HCT116 (cell line): ENCODE measurements at regions not wholly inside any gene's neighbourhood (a gene's known extent, or its start where the extent isn't known, plus 50 kb on each side); places are given as distances from the start of the nearest gene placed in this dataset.

ENCODE experiments used
- ATAC-seq: fragments of 200-7000 bp; cut with Tn5 transposase; 2 replicates; pipeline ENCODE4 v1.9.1; 2020; ENCODE audit warnings: mild to moderate bottlenecking, moderate library complexity
- BruUV-seq: library from RNA; stranded (reverse); fragments of 400-500 nt; replicated peaks from 2 replicates; lab custom pipeline; 2021; lab: Mats Ljungman, UMichigan
- CTCF ChIA-PET: fragments of 300-600 bp; sonication (Branson Sonifier 250); formaldehyde crosslinking; loops from one replicate; lab custom pipeline; 2021; ENCODE audit warnings: antibody characterized with exemption; lab: Charles Lee
- POLR2A ChIA-PET: fragments of 300-600, 350-600 bp; sonication (Branson Sonifier 250); formaldehyde crosslinking; loops from one replicate; lab custom pipeline; 2021; ENCODE audit warnings: antibody characterized with exemption; lab: Charles Lee
- RAD21 ChIA-PET, 2 experiments: fragments of 300-600 bp; sonication (Branson Sonifier 250); formaldehyde crosslinking; loops; one replicate each; lab custom pipeline; 2023; ENCODE audit warnings: low total read pairs in 2 of 2; ENCODE audit not compliant: uncharacterized antibody in 2 of 2, unreplicated experiment in 2 of 2, low non-redundant PET in 1 of 2; lab: Charles Lee
- DNase-seq: peaks from one replicate; pipeline ENCODE4 v3.0.0-alpha.2; 2010; ENCODE audit warnings: low read depth, low spot score
- H2AFZ ChIP-seq: fragments of 200-600 bp; shearing (Covaris generic), sonication (generic); 2 replicates; pipeline ENCODE4 v1.6.1; 2017; ENCODE audit warnings: low read depth, mixed run types, mixed read lengths, antibody characterized with exemption, low read length; ENCODE audit not compliant: poor library complexity, severe bottlenecking
- H3K27ac ChIP-seq: 2 replicates; pipeline ENCODE4 v1.5.1; 2012; ENCODE audit warnings: low read depth, low read length
- H3K27me3 ChIP-seq: fragments of 200-600 bp; sonication (generic); 2 replicates; pipeline ENCODE4 v1.6.1; 2016; ENCODE audit warnings: mixed run types, low read length, mixed read lengths; ENCODE audit not compliant: insufficient read depth
- H3K36me3 ChIP-seq, 2 experiments: fragments of 200-500 bp in 1 of 2; fragments of 200-600 bp in 1 of 2; sonication (Bioruptor generic) in 1 of 2; sonication (generic) in 1 of 2; 2 replicates each; pipeline versions ENCODE4 v1.5.1 to v1.6.1; 2014 to 2016; ENCODE audit warnings: low read length in 2 of 2, inconsistent platforms in 1 of 2, mixed read lengths in 1 of 2, mixed run types in 1 of 2; ENCODE audit not compliant: insufficient read depth in 2 of 2, control insufficient read depth in 1 of 2
- H3K4me1 ChIP-seq, 2 experiments: fragments of 200-600 bp in 1 of 2; sonication (generic) in 1 of 2; 2 replicates each; pipeline versions ENCODE4 v1.5.1 to v1.6.1; 2012 to 2017; ENCODE audit warnings: low read length in 2 of 2, inconsistent platforms in 1 of 2, mild to moderate bottlenecking in 1 of 2, mixed read lengths in 1 of 2, mixed run types in 1 of 2, moderate library complexity in 1 of 2; ENCODE audit not compliant: insufficient read depth in 2 of 2, control insufficient read depth in 1 of 2
- H3K4me2 ChIP-seq: fragments of 200-600 bp; sonication (generic); 2 replicates; pipeline ENCODE4 v1.6.1; 2017; ENCODE audit warnings: mixed run types, low read length, mixed read lengths
- H3K4me3 ChIP-seq, 2 experiments: fragments of 200-600 bp in 1 of 2; sonication (generic) in 1 of 2; replicated peaks in 1 of 2; 2 replicates each; pipeline ENCODE4 v1.5.1; 2011 to 2016; ENCODE audit warnings: low read length in 2 of 2, control low read depth in 1 of 2, low read depth in 1 of 2, mild to moderate bottlenecking in 1 of 2, mixed read lengths in 1 of 2, mixed run types in 1 of 2
- H3K79me2 ChIP-seq: fragments of 200-600 bp; sonication (generic); 2 replicates; pipeline ENCODE4 v1.6.1; 2017; ENCODE audit warnings: mild to moderate bottlenecking, mixed run types, low read length, moderate library complexity, mixed read lengths; ENCODE audit not compliant: insufficient read depth
- H3K9ac ChIP-seq: fragments of 200-600 bp; sonication (generic); 2 replicates; pipeline ENCODE4 v1.6.1; 2016; ENCODE audit warnings: low read length, mixed read lengths
- H3K9me2 ChIP-seq: fragments of 200-600 bp; sonication (generic), shearing (Covaris generic); 2 replicates; pipeline ENCODE4 v1.6.1; 2017; ENCODE audit warnings: mixed run types, mild to moderate bottlenecking, moderate library complexity; ENCODE audit not compliant: insufficient read depth
- H3K9me3 ChIP-seq, 2 experiments: fragments of 200-500 bp in 1 of 2; fragments of 200-600 bp in 1 of 2; sonication (Bioruptor generic) in 1 of 2; sonication (generic) in 1 of 2; 2 replicates each; pipeline ENCODE4 v1.6.1; 2014 to 2017; ENCODE audit warnings: low read length in 2 of 2, mixed read lengths in 2 of 2, inconsistent platforms in 1 of 2, low read depth in 1 of 2, mild to moderate bottlenecking in 1 of 2, mixed run types in 1 of 2, moderate library complexity in 1 of 2; ENCODE audit not compliant: control insufficient read depth in 1 of 2, insufficient read depth in 1 of 2
- H4K20me1 ChIP-seq: fragments of 200-600 bp; sonication (generic), shearing (Covaris generic); 2 replicates; pipeline ENCODE4 v1.6.1; 2017; ENCODE audit warnings: mixed run types, mild to moderate bottlenecking, moderate library complexity; ENCODE audit not compliant: insufficient read depth
- CBX3 ChIP-seq: IDR thresholded peaks from 2 replicates; pipeline ENCODE4 v1.6.1; 2012; ENCODE audit warnings: low read depth
- CEBPB ChIP-seq: IDR thresholded peaks from 2 replicates; pipeline ENCODE4 v1.6.1; 2012; ENCODE audit warnings: low read depth
- EZH2 ChIP-seq: fragments of 200-600 bp; sonication (generic); IDR thresholded peaks from 2 replicates; pipeline ENCODE4 v1.6.1; 2017; ENCODE audit warnings: antibody characterized with exemption, mixed run types
- EZH2phosphoT487 ChIP-seq: fragments of 200-600 bp; IDR thresholded peaks from 2 replicates; pipeline ENCODE4 v1.6.1; 2018; ENCODE audit warnings: antibody characterized with exemption, borderline replicate concordance
- FOSL1 ChIP-seq: IDR thresholded peaks from 2 replicates; pipeline ENCODE4 v1.6.1; 2012; ENCODE audit warnings: low read depth
- POLR2A ChIP-seq: IDR thresholded peaks from 2 replicates; pipeline ENCODE4 v1.7.0; 2011; ENCODE audit warnings: borderline replicate concordance; ENCODE audit not compliant: insufficient read depth, insufficient read length; ENCODE audit errors: extremely low read depth
- SIN3A ChIP-seq: IDR thresholded peaks from 2 replicates; pipeline ENCODE4 v1.6.1; 2012; ENCODE audit warnings: low read depth
- SP1 ChIP-seq: IDR thresholded peaks from 2 replicates; pipeline ENCODE4 v1.6.1; 2012; ENCODE audit warnings: low read depth
- SRF ChIP-seq: IDR thresholded peaks from 2 replicates; pipeline ENCODE4 v1.6.1; 2012; ENCODE audit warnings: low read depth
- TCF7L2 ChIP-seq: IDR thresholded peaks from 2 replicates; pipeline ENCODE4 v1.7.0; 2011; ENCODE audit warnings: borderline replicate concordance, inconsistent platforms; ENCODE audit not compliant: insufficient read depth, insufficient read length; ENCODE audit errors: extremely low read depth
- YY1 ChIP-seq: IDR thresholded peaks from 2 replicates; pipeline ENCODE4 v1.6.1; 2011; ENCODE audit warnings: low read length, low read depth, moderate library complexity, mild to moderate bottlenecking; ENCODE audit not compliant: insufficient replicate concordance; ENCODE audit errors: extremely low read depth
- intact Hi-C: fragments of 100-400 bp; cut with micrococcal nuclease; formaldehyde crosslinking; loops from 2 replicates; pipeline ENCODE4 v1.10.0; 2022
- TF ChIP-seq, protein P1 (sequence below): IDR thresholded peaks from 2 replicates; pipeline ENCODE4 v1.6.1; 2012; ENCODE audit warnings: low read depth
- TF ChIP-seq, protein P2 (sequence below): IDR thresholded peaks from 2 replicates; pipeline ENCODE4 v1.6.1; 2012
- TF ChIP-seq, protein P3 (sequence below), 3 experiments: fragments of 200-600 bp in 1 of 3; sonication (generic) in 1 of 3; IDR thresholded peaks in 2 of 3; conservative IDR thresholded peaks in 1 of 3; 2 replicates each; pipeline ENCODE4 v1.5.1; 2012 to 2017; ENCODE audit warnings: low read depth in 2 of 3, low read length in 2 of 3, antibody characterized with exemption in 1 of 3, borderline replicate concordance in 1 of 3, control low read depth in 1 of 3, mild to moderate bottlenecking in 1 of 3, mixed read lengths in 1 of 3, mixed run types in 1 of 3, moderate library complexity in 1 of 3; ENCODE audit not compliant: insufficient read depth in 1 of 3
- TF ChIP-seq, protein P4 (sequence below): IDR thresholded peaks from 2 replicates; pipeline ENCODE4 v1.6.1; 2011; ENCODE audit warnings: mild to moderate bottlenecking, low read length, moderate library complexity; ENCODE audit not compliant: insufficient replicate concordance; ENCODE audit errors: extremely low read depth
- TF ChIP-seq, protein P5 (sequence below): IDR thresholded peaks from 2 replicates; pipeline ENCODE4 v1.6.1; 2012

DNA sequence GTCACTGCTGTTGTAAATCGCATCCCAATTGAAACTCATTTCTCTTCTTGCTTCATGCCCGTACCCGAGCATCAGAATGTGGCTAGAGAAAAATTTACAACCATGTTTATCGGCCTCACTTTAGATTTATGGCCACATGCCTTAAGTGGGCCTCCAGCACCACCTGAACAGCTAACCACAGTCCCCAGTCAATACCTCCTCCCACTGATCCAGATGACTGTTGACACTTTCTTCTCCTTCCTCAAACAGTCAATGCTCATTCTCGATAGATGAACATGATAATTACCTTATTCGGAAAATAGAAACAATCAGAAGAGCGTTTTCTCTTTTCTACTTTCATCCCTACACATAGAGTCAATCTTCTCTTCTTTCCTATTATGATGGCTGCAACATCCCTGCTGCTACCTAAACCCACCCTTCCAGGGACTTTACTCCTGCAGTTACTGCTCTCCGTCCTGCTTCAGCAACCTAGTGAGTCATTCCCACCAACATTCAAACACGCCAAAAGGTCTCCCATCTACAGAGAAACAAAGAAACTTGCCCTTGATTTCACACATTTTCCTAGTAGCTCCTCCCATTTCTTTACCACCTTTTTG lies 416.3 kb upstream of the MAF start:
- Histone ChIP-seq H3K9me3 (peaks cover 45 to 57% of the 10 kb centered on the region in 2 experiments; a peak in 2 of 4 replicates), H3K9me2 (no peaks in the 10 kb centered on the region), H3K9ac (no peak overlapping the region), H3K4me1 (no peaks in the 10 kb centered on the region), H3K36me3 (no peaks in the 10 kb centered on the region), H3K27ac (no peak overlapping the region), H2AFZ (no peak overlapping the region), H3K79me2 (no peaks in the 10 kb centered on the region), H3K4me2 (no peak overlapping the region)
- intact Hi-C loops: no loop called here
- ChIA-PET RAD21 (no interaction called here), POLR2A (no interaction called here), CTCF (no interaction called here)
- TF ChIP-seq EZH2 (no peak), CEBPB (no peak), SIN3A (no peak), TCF7L2 (no peak), POLR2A (no peak), FOSL1 (no peak), SP1 (no peak), SRF (no peak), YY1 (no peak), EZH2phosphoT487 (no peak), CBX3 (no peak)
- TF ChIP-seq, protein P1, sequence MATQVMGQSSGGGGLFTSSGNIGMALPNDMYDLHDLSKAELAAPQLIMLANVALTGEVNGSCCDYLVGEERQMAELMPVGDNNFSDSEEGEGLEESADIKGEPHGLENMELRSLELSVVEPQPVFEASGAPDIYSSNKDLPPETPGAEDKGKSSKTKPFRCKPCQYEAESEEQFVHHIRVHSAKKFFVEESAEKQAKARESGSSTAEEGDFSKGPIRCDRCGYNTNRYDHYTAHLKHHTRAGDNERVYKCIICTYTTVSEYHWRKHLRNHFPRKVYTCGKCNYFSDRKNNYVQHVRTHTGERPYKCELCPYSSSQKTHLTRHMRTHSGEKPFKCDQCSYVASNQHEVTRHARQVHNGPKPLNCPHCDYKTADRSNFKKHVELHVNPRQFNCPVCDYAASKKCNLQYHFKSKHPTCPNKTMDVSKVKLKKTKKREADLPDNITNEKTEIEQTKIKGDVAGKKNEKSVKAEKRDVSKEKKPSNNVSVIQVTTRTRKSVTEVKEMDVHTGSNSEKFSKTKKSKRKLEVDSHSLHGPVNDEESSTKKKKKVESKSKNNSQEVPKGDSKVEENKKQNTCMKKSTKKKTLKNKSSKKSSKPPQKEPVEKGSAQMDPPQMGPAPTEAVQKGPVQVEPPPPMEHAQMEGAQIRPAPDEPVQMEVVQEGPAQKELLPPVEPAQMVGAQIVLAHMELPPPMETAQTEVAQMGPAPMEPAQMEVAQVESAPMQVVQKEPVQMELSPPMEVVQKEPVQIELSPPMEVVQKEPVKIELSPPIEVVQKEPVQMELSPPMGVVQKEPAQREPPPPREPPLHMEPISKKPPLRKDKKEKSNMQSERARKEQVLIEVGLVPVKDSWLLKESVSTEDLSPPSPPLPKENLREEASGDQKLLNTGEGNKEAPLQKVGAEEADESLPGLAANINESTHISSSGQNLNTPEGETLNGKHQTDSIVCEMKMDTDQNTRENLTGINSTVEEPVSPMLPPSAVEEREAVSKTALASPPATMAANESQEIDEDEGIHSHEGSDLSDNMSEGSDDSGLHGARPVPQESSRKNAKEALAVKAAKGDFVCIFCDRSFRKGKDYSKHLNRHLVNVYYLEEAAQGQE: no peak
- TF ChIP-seq, protein P2, sequence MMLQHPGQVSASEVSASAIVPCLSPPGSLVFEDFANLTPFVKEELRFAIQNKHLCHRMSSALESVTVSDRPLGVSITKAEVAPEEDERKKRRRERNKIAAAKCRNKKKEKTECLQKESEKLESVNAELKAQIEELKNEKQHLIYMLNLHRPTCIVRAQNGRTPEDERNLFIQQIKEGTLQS: no peak
- TF ChIP-seq, protein P3, sequence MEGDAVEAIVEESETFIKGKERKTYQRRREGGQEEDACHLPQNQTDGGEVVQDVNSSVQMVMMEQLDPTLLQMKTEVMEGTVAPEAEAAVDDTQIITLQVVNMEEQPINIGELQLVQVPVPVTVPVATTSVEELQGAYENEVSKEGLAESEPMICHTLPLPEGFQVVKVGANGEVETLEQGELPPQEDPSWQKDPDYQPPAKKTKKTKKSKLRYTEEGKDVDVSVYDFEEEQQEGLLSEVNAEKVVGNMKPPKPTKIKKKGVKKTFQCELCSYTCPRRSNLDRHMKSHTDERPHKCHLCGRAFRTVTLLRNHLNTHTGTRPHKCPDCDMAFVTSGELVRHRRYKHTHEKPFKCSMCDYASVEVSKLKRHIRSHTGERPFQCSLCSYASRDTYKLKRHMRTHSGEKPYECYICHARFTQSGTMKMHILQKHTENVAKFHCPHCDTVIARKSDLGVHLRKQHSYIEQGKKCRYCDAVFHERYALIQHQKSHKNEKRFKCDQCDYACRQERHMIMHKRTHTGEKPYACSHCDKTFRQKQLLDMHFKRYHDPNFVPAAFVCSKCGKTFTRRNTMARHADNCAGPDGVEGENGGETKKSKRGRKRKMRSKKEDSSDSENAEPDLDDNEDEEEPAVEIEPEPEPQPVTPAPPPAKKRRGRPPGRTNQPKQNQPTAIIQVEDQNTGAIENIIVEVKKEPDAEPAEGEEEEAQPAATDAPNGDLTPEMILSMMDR (IDR thresholded peaks at IDR 0.05 in 2 of 3, conservative IDR thresholded peaks at IDR 0.05 in 1 of 3; ENCODE audit: borderline replicate concordance in 1 of 3, insufficient read depth in 1 of 3, low read depth in 2 of 3, low read length in 2 of 3): no peak
- TF ChIP-seq, protein P4, sequence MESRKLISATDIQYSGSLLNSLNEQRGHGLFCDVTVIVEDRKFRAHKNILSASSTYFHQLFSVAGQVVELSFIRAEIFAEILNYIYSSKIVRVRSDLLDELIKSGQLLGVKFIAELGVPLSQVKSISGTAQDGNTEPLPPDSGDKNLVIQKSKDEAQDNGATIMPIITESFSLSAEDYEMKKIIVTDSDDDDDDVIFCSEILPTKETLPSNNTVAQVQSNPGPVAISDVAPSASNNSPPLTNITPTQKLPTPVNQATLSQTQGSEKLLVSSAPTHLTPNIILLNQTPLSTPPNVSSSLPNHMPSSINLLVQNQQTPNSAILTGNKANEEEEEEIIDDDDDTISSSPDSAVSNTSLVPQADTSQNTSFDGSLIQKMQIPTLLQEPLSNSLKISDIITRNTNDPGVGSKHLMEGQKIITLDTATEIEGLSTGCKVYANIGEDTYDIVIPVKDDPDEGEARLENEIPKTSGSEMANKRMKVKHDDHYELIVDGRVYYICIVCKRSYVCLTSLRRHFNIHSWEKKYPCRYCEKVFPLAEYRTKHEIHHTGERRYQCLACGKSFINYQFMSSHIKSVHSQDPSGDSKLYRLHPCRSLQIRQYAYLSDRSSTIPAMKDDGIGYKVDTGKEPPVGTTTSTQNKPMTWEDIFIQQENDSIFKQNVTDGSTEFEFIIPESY: no peak
- TF ChIP-seq, protein P5, sequence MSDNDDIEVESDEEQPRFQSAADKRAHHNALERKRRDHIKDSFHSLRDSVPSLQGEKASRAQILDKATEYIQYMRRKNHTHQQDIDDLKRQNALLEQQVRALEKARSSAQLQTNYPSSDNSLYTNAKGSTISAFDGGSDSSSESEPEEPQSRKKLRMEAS: no peak
- TF ChIP-seq, all 23 proteins: peak for 0
- Histone ChIP-seq H3K27me3 (no peaks in the 10 kb centered on the region), H4K20me1 (no peaks in the 10 kb centered on the region), H3K4me3 (no peak overlapping the region)
- BruUV-seq: no TSS peak
- DNase-seq: no peak
- ATAC-seq: no peak
